GM12878 (cell line): ENCODE measurements at regions not wholly inside any gene's neighbourhood (a gene's known extent, or its start where the extent isn't known, plus 50 kb on each side); places are given as distances from the start of the nearest gene placed in this dataset.

Source experiments
- ATAC-seq: fragments of 200-7000 bp; cut with Tn5 transposase; 3 replicates; pipeline ENCODE4 v1.9.1; 2020; ENCODE audit warnings: mild to moderate bottlenecking, moderate library complexity
- BruUV-seq: library from RNA; stranded (reverse); fragments of 400-500 nt; replicated peaks from 2 replicates; lab custom pipeline; 2021; lab: Mats Ljungman, UMichigan
- CTCF ChIA-PET: fragments of 300-600 bp; sonication (Branson Sonifier 250); formaldehyde crosslinking; extraction: SDS; loops from one replicate; lab custom pipeline; 2021; ENCODE audit warnings: inconsistent platforms; lab: Yijun Ruan, JAX
- POLR2A ChIA-PET: fragments of 350-600 bp; formaldehyde crosslinking; extraction: SDS; loops from one replicate; lab custom pipeline; 2021; ENCODE audit warnings: inconsistent platforms; lab: Charles Lee
- RAD21 ChIA-PET: fragments of 300-600 bp; sonication (Branson Sonifier 250); formaldehyde crosslinking; loops from one replicate; lab custom pipeline; 2023; ENCODE audit warnings: antibody characterized with exemption; ENCODE audit not compliant: unreplicated experiment; lab: Charles Lee
- SMC1A ChIA-PET: fragments of 300-600 bp; sonication (Branson Sonifier 250); formaldehyde crosslinking; loops from one replicate; lab custom pipeline; 2023; ENCODE audit not compliant: unreplicated experiment, uncharacterized antibody; lab: Charles Lee
- DNase-seq: peaks from one replicate; pipeline ENCODE4 v3.0.0-alpha.2; 2011; ENCODE audit warnings: low read depth, low spot score
- FAIRE-seq: peaks from 3 replicates; lab custom pipeline; 2011; peaks lifted over from hg19 to GRCh38; lab: Jason Lieb, UNC
- H2AFZ ChIP-seq: 2 replicates; pipeline ENCODE4 v1.6.0; 2011; ENCODE audit warnings: low read depth, low read length, control low read depth; ENCODE audit not compliant: control insufficient read depth
- H3K27ac ChIP-seq: 2 replicates; pipeline ENCODE4 v1.5.1; 2011; ENCODE audit warnings: control low read depth; ENCODE audit not compliant: control insufficient read depth, insufficient read depth
- H3K27me3 ChIP-seq, 2 experiments: replicated peaks in 1 of 2; 2 replicates each; pipeline versions ENCODE4 v1.6.0 to v1.6.1; 2011; ENCODE audit warnings: low read length in 1 of 2; ENCODE audit not compliant: control insufficient read depth in 2 of 2, insufficient read depth in 2 of 2
- H3K36me3 ChIP-seq, 2 experiments: 2 replicates each; pipeline ENCODE4 v1.5.1; 2011; ENCODE audit warnings: low read length in 1 of 2; ENCODE audit not compliant: control insufficient read depth in 2 of 2, insufficient read depth in 2 of 2
- H3K4me1 ChIP-seq: 2 replicates; pipeline ENCODE4 v1.6.1; 2011; ENCODE audit warnings: mild to moderate bottlenecking, low read length, moderate library complexity, mixed read lengths; ENCODE audit not compliant: control insufficient read depth, insufficient read depth
- H3K4me2 ChIP-seq: 2 replicates; pipeline ENCODE4 v1.6.0; 2011; ENCODE audit warnings: control low read depth; ENCODE audit not compliant: control insufficient read depth, insufficient read depth
- H3K4me3 ChIP-seq: fragments of 200-600 bp; sonication (generic); 2 replicates; pipeline ENCODE4 v1.5.1; 2016
- H3K79me2 ChIP-seq: 2 replicates; pipeline ENCODE4 v1.6.0; 2011; ENCODE audit warnings: low read length; ENCODE audit not compliant: control insufficient read depth, insufficient read depth
- H3K9ac ChIP-seq: 2 replicates; pipeline ENCODE4 v1.8.0; 2011; ENCODE audit warnings: low read length, control low read depth, mixed read lengths; ENCODE audit not compliant: control insufficient read depth, insufficient read depth
- H3K9me3 ChIP-seq: replicated peaks from 3 replicates; pipeline ENCODE4 v1.5.1; 2011; ENCODE audit warnings: mild to moderate bottlenecking, low read length; ENCODE audit not compliant: control insufficient read depth, insufficient read depth
- H4K20me1 ChIP-seq: 2 replicates; pipeline ENCODE4 v1.6.0; 2011; ENCODE audit not compliant: control insufficient read depth, insufficient read depth
- ATF3 ChIP-seq: IDR thresholded peaks from 2 replicates; pipeline ENCODE4 v1.6.1; 2011; ENCODE audit warnings: low read depth, mild to moderate bottlenecking, low read length, moderate library complexity, borderline replicate concordance; ENCODE audit errors: extremely low read depth
- JUND ChIP-seq: IDR thresholded peaks from 2 replicates; pipeline ENCODE4 v1.6.1; 2012; ENCODE audit warnings: low read depth, mild to moderate bottlenecking, low read length, improper control_type of control experiment, moderate library complexity
- MLLT1 ChIP-seq: fragments of 450-650 bp; IDR thresholded peaks from 2 replicates; pipeline ENCODE4 v1.6.1; 2016; ENCODE audit warnings: mild to moderate bottlenecking
- MTA3 ChIP-seq: IDR thresholded peaks from 2 replicates; pipeline ENCODE4 v1.6.1; 2012; ENCODE audit warnings: low read length, inconsistent platforms, borderline replicate concordance
- POLR2AphosphoS5 ChIP-seq: IDR thresholded peaks from 2 replicates; pipeline ENCODE4 v1.6.1; 2011; ENCODE audit warnings: mild to moderate bottlenecking, low read length, inconsistent platforms
- REST ChIP-seq: IDR thresholded peaks from 2 replicates; pipeline ENCODE4 v1.6.1; 2012; ENCODE audit warnings: mild to moderate bottlenecking, low read depth, low read length
- SMC3 ChIP-seq: IDR thresholded peaks from 2 replicates; pipeline ENCODE4 v1.6.1; 2011; ENCODE audit warnings: low read length, improper control_type of control experiment, borderline replicate concordance
- YBX1 ChIP-seq: fragments of 450-650 bp; IDR thresholded peaks from 2 replicates; pipeline ENCODE4 v1.6.1; 2016; ENCODE audit warnings: antibody characterized with exemption
- ZBTB4 ChIP-seq: fragments of 450-650 bp; formaldehyde crosslinking; IDR thresholded peaks from 2 replicates; pipeline ENCODE4 v1.4.0; 2022; ENCODE audit warnings: mild to moderate bottlenecking, moderate library complexity
- WGBS: methylation state at CpG from one replicate; pipeline ENCODE4 v1.1.6; 2016; ENCODE audit warnings: low lambda C conversion rate; ENCODE audit not compliant: insufficient replicate concordance, insufficient coverage; ENCODE audit errors: missing lambda C conversion rate; 5-methylcytosine and 5-hydroxymethylcytosine counted together
- in situ Hi-C: fragments of 300-500 bp; cut with MboI; formaldehyde crosslinking; loops from 9 replicates; pipeline ENCODE4 v1.14.3; 2018; ENCODE audit warnings: mixed read lengths
- intact Hi-C: fragments of 100-400 bp; cut with micrococcal nuclease; formaldehyde crosslinking; loops from one replicate; pipeline ENCODE4 v1.14.2; 2022; ENCODE audit not compliant: unreplicated experiment

- no peak for TF ChIP-seq MLLT1
- TF ChIP-seq REST = no peak
- TF ChIP-seq ATF3 = no peak
- TF ChIP-seq JUND = no peak
- TF ChIP-seq SMC3 = no peak
- TF ChIP-seq, all 136 proteins: peak for 0
Observed at GRCh38 chr18:71242981-71243380, 954.1 kb downstream of the SOCS6 start (continued).

GRCh38 chr18:71238974-71239624 lies 950.3 kb downstream of the SOCS6 start:
- Histone ChIP-seq H3K4me3 (no peak overlapping the region), H3K27ac (no peak overlapping the region), H3K36me3 (no peaks in the 10 kb centered on the region), H2AFZ (no peak overlapping the region), H3K4me1 (no peaks in the 10 kb centered on the region), H3K9ac (no peak overlapping the region), H4K20me1 (no peaks in the 10 kb centered on the region), H3K4me2 (no peak overlapping the region), H3K27me3 (no peaks in the 10 kb centered on the region), H3K79me2 (no peaks in the 10 kb centered on the region), H3K9me3 (no peaks in the 10 kb centered on the region)
- CTCF ChIA-PET = no interaction called here
- POLR2A ChIA-PET = no interaction called here
- SMC1A ChIA-PET = interaction anchor here (0.7 kb wide), 1 partner anchor 24 kb away, joined by 3 read pairs; no protein-coding TSS in a partner anchor
- no TSS peak for BruUV-seq
- no peak for DNase-seq
- intact Hi-C loops (no loop called here), in situ Hi-C loops (no loop called here)
- WGBS = 37% methylated on average over 11 of the region's 11 CpGs
- no peak for ATAC-seq
- FAIRE-seq = no peak
- RAD21 ChIA-PET = no interaction called here
- TF ChIP-seq POLR2AphosphoS5 (no peak), YBX1 (no peak), ZBTB4 (no peak), MTA3 (no peak)
